Thyroid gland (tissue), 4 donors: ENCODE measurements at regions not wholly inside any gene's neighbourhood (a gene's known extent, or its start where the extent isn't known, plus 50 kb on each side); places are given as distances from the start of the nearest gene placed in this dataset.

ENCODE experiments used
- CTCF ChIP-seq, 6 experiments: fragments of 200-600 bp in 3 of 6; fragments of 450-650 bp in 3 of 6; sonication (generic) in 3 of 6; IDR thresholded peaks; one replicate each; pipeline ENCODE4 v1.5.1; 2016 to 2019; ENCODE audit warnings: antibody characterized with exemption in 6 of 6, mild to moderate bottlenecking in 2 of 6, inconsistent platforms in 1 of 6, moderate library complexity in 1 of 6
- POLR2A ChIP-seq, 2 donors: fragments of 450-650 bp; IDR thresholded peaks; one replicate each; pipeline ENCODE4 v1.6.1; 2017; ENCODE audit warnings: antibody characterized with exemption in 2 of 2, mild to moderate bottlenecking in 2 of 2, moderate library complexity in 1 of 2

- TF ChIP-seq CTCF (IDR thresholded peaks at IDR 0.05), result no peak
- no peak for TF ChIP-seq POLR2A (IDR thresholded peaks at IDR 0.05)
These were observed 229.8 kb downstream of the STIM2 start for GRCh38 chr4:27090406-27090805.
